ENCODE measurements at regions not wholly inside any gene's neighbourhood (a gene's known extent, or its start where the extent isn't known, plus 50 kb on each side); places are given as distances from the start of the nearest gene placed in this dataset.

- TF ChIP-seq CTCF (IDR thresholded peaks at IDR 0.05) (no peak), POLR2A (IDR thresholded peaks at IDR 0.05) (no peak)
Measured at GRCh38 chr1:114222920-114223319, 69.3 kb upstream of the SYT6 start.
